PC-3 (cell line): ENCODE measurements at regions not wholly inside any gene's neighbourhood (a gene's known extent, or its start where the extent isn't known, plus 50 kb on each side); places are given as distances from the start of the nearest gene placed in this dataset.

ENCODE experiments used
- CTCF ChIP-seq: fragments of 300-600 bp; sonication (generic); conservative IDR thresholded peaks from 2 replicates; pipeline ENCODE4 v1.5.1; 2017; ENCODE audit warnings: antibody characterized with exemption, low read depth, mild to moderate bottlenecking, low read length
- EZH2phosphoT487 ChIP-seq: fragments of 300-600 bp; sonication (generic); IDR thresholded peaks from 2 replicates; pipeline ENCODE4 v1.6.1; 2018; ENCODE audit warnings: mild to moderate bottlenecking, antibody characterized with exemption, low read length, borderline replicate concordance

DNA sequence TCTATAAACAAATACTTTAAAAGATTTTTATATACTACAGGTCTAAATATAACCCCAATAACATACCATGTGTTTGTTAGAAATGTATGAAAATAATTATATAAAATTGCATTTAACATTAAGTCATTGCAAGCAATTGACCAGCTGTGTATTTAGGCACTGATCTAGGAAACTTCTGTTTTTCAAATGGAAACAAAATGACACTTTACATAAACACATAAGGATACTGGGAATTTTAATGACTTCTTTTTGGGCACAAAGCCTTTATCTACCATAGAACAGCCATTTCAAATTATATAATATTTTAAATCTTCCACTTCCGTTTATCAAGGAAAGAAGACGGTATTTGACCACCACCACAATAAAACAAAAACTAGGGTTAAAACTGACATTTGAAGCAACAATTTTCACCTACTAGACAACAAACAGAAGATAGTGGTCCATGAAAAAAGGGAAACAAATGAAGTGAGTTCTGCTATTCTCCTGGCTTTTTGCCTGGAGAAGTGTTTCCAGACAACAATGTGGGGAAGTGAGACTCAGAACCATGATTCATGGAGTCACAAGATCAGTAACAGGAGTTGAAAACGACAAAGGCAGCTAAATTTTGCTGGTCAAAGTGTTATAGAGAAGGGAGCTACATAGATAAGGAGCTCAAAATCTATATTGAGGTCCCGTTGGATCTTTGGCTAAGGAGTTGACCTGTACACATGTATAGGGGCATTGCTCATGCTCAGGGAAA lies 475.1 kb downstream of the TRHDE start:
- TF ChIP-seq CTCF (no peak), EZH2phosphoT487 (no peak)
